Activated effector memory CD4-positive, alpha-beta T cell treated with Interleukin-2 at 50 U/mL for 16 hours (primary cell): ENCODE measurements at regions not wholly inside any gene's neighbourhood (a gene's known extent, or its start where the extent isn't known, plus 50 kb on each side); places are given as distances from the start of the nearest gene placed in this dataset.
"Not testable (repeated sequence)": the region's sequence is repeated elsewhere in the genome, so short reads cannot be mapped to it uniquely, and the experiment has no call there.

Experiments used
- DNase-seq: peaks from one replicate; pipeline ENCODE4 v3.0.0-alpha.2; 2020

GRCh38 chrX:134045372-134045771 lies 60.0 kb upstream of the GPC3 start:
- DNase-seq: not testable (repeated sequence)

DNA sequence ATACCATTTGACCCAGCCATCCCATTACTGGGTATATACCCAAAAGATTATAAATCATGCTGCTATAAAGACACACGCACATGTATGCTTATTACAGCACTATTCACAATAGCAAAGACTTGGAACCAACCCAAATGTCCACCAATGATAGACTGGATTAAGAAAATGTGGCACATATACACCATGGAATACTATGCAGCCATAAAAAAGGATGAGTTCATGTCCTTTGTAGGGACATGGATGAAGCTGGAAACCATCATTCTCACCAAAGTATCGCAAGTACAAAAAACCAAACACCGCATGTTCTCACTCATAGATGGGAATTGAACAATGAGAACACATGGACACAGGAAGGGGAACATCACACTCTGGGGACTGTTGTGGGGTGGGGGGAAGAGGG lies 81.7 kb upstream of the GPC3 start:
- DNase-seq: not testable (repeated sequence)

GRCh38 chrX:134071899-134072298 lies 86.5 kb upstream of the GPC3 start:
- DNase-seq: not testable (repeated sequence)

- DNase-seq: no peak
Observed at GRCh38 chrX:134073341-134073740, 87.9 kb upstream of the GPC3 start.

GRCh38 chrX:134074151-134074550 lies 88.8 kb upstream of the GPC3 start:
- DNase-seq: no peak

GRCh38 chrX:134075894-134076718 lies 90.7 kb upstream of the GPC3 start:
- no peak for DNase-seq

DNA sequence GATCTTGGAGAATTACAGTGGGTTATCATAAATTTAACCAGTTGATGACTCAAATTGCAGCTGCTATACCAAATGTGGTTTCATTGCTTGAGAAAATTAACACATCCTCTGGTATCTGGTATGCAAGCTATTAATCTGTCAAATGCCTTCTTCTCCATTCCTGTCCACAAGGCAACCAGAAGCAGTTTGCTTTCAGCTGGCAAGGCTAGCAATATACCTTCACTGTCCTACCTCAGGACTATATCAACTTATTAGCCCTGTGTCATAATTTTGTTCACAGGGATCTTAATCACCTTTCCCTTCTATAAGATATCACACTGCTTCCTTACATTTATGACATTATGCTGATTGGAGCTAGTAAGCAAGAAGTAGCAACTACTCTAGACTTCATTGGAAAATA lies 110.0 kb upstream of the GPC3 start:
- DNase-seq: no peak

- no peak for DNase-seq
Observed at GRCh38 chrX:134101636-134102035, 116.2 kb upstream of the GPC3 start.

DNA sequence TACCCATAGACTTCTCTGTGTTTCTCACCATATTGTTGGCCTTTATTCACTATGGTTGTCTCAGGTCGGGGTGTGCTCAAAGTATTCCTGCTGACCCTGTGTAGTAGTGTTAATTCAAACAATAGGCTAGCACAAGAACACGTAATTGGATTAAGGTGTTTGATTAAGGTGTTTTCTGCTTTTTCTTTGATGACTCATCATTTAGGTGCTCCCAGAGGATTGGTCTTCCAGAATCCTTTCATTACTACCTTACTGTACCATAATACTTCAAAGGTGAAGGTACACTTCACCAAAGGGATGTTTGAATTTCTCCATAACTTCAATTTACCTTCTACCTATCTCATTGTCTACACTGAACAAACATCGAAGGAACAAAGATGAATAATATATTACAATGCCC lies 121.7 kb upstream of the CCDC160 start:
- no peak for DNase-seq

DNA sequence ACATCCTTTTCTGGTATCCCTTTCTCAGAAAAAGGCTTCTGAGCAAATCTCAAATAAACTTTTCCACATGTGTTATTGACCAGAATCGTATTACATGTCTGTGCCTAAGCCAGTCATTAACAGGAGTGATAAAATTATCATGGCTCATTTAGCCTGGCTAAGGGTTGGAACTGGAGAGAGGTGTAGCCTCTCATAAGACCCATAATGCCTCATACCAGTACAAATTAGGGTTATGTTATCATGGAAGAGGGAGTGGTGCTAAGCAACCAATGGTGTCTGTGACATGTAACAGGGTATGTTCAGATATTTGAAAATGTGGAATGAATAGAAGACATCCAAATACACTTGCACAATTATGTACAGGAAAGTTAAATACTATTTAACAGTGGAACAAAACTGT lies 99.6 kb upstream of the CCDC160 start:
- DNase-seq: no peak

DNA sequence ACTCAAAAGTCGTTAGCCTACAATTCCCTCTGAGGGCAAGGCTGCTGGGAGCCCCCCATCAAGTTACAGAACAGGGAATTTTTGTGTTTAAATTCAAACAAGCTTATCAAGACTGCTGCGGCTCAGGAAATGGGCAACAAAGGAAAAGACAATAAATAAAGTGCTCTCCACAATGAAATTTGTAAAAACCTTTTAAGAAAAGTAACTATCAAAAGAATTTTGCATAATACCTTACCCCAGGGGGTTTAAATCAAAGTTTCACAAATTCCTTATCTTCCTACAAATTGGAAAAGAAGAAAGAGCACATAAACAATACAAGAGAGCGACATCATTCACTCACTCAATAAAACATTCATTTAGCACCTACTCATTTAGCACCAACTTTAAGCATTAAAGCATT lies 97.9 kb upstream of the CCDC160 start:
- no peak for DNase-seq

DNA sequence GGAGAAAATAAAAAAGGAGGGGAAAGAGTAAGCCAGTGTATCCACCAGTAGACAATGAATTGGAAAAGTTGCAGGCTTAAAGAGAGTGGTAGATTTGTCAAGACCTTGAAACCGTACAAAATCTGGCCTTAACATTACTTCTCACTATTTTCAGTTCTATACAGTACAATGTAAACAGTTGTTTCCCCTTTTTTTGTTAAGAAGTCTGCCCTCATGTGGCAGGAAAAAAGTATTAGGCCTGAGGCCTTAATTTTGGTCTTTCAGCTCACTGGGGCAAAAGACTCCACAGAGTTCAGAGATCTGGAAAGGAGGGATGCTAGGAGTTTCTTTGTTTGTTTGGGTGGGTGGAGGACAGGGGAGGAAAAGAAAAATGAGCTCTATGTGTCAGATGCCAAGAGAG lies 92.8 kb upstream of the CCDC160 start:
- DNase-seq: no peak

DNA sequence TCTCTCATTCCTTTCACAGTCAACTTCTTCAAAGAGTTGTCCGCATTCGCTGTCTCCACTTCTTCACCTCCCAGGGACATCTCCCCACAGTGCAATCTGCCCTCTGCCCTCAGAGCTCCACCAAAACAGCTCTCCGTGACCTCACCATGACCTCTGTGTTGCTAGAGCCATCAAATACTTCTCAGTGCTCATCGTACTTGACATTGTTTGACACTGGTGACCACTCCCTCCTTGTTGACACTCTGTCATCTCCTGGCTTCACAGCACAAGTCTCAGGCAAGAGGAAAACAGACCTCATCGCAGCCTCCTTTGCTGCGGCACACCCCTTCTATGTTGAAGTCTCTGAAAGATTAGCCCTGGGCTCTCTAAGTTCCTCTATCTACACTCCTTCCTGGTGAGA lies 90.5 kb upstream of the CCDC160 start:
- no peak for DNase-seq

- no peak for DNase-seq
Observed at GRCh38 chrX:134148172-134148692, 88.8 kb upstream of the CCDC160 start.

DNA sequence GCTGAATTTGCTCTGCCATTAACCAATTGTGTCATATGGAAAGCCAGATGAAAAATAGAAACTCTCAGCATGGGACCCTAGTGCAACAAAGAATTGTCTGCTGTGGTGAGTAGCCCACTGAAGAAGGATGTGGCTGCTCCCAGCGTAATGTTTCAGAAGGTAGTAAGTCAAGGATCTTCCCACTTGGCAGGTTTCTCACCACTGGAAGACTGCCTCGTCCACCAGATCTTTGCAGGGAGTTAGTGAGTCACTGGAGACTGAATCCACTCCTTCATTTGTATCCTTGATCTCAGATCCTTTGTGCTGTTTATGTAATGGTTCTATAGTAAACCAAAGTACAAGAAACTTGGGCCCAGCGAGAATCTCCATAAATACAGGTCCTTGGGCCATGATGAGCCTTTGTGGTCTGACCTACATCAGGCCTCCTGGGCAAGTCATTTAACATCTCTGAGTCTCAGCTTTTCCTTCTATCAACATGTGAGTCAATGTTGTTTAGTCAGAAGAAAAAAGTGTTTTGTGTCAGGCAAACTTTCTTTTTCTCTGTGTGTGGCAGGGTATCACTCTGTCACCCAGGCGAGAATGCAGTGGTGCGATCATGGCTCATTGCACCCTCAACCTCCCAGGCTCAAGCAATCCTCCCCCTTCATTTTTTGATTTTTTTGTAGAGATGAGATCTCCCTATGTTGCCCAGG lies 78.0 kb upstream of the CCDC160 start:
- DNase-seq: no peak

DNA sequence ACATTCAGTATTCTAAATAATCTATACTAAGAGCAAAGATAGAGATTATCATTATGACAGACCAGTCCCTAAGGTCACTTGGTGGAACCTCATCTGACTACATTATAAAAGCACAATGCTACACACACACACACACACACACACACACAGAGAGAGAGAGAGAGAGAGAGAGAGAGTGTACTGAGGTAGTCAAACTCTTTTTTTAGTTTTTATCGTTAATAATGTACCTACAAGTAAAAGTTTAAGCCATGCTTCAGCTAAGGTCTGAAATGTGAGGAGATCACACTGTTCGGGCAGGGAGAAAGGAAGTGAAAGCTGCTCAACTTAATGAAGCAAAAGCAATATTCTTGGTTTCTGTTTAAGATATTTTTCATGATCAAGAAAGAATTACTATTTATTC lies 75.8 kb upstream of the CCDC160 start:
- DNase-seq: no peak

- DNase-seq: no peak
Observed at GRCh38 chrX:134162032-134162431, 75.0 kb upstream of the CCDC160 start.

- no peak for DNase-seq
Observed at GRCh38 chrX:134163836-134164235, 73.1 kb upstream of the CCDC160 start.

DNA sequence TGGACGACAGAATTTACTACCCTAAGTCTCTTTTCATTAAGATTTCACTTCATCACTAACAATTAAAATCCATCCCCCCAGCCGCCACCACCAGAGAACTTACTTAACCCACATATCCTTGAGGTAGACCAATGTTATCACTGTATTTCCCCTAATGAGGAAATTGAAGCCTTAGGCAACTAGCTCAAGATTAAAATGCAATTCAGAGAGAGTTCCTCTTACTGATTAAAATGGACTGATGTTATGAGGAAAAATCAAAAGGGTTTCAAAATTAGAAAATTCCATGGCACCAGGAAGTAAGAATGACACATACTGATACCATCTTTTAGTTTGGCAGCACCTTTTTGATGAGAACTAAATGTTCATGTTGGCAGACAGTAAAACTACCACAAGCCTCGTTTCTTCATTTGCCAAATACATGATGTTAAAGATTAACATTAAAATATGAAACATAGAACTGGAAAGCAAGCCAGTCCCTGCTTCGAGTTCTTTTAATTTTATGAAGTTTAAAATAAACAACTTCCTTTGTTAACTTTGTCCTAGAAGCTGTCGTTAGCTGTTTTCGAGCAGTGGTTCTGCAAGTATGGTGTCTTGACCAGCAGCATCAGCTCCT lies 69.3 kb upstream of the CCDC160 start:
- no peak for DNase-seq

GRCh38 chrX:134171661-134172587 lies 65.1 kb upstream of the CCDC160 start:
- DNase-seq: no peak

DNA sequence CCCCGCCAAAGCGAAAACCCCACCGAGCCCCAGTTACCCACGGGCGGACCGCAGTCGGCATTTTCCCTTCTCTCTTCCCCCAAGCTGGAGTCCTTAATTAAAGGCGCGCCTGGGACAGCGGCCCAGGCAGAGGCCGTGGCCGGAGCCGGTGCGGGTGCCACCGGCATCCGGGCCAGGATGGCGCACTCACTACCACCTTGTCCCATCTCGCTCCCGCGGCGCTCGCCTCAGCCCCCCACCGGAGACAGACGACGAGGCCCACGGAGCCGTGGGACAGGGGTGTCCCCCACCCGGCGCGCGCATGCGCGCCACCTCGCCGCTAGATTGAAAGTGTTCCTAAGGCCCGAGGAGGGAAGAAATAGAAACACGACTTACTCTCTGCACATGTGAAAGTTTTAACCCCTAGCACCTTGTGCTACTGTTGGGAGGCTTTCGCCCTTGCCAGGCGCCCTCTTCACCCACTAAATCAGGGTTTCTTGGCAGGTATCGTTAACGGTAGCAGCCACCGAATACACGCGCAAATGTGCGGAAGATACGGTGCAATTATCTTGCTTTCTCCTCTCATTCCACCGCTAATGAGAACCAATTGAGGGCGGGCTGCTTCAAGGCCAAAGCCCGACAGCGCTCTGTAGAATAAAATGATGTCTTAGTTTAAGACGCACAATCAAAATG lies 64.3 kb upstream of the CCDC160 start:
- peak; percentile 4 for DNase-seq
